ENCODE measurements at regions not wholly inside any gene's neighbourhood (a gene's known extent, or its start where the extent isn't known, plus 50 kb on each side); places are given as distances from the start of the nearest gene placed in this dataset.

GRCh38 chr11:134624166-134624920 is 212.3 kb upstream of the B3GAT1 start (continued):
- TF ChIP-seq CHD7 (IDR thresholded peaks at IDR 0.05; ENCODE audit: insufficient replicate concordance, low read length): no peak
- TF ChIP-seq SP2 (IDR thresholded peaks at IDR 0.05; ENCODE audit: low read length): no peak
- TF ChIP-seq RBBP5 (IDR thresholded peaks at IDR 0.05; ENCODE audit: borderline replicate concordance, low read depth, low read length): no peak
- TF ChIP-seq SP1 (IDR thresholded peaks at IDR 0.05; ENCODE audit: low read depth, low read length): no peak
